ENCODE measurements at regions not wholly inside any gene's neighbourhood (a gene's known extent, or its start where the extent isn't known, plus 50 kb on each side); places are given as distances from the start of the nearest gene placed in this dataset.
"Not testable (repeated sequence)": the region's sequence is repeated elsewhere in the genome, so short reads cannot be mapped to it uniquely, and the experiment has no call there.

DNA sequence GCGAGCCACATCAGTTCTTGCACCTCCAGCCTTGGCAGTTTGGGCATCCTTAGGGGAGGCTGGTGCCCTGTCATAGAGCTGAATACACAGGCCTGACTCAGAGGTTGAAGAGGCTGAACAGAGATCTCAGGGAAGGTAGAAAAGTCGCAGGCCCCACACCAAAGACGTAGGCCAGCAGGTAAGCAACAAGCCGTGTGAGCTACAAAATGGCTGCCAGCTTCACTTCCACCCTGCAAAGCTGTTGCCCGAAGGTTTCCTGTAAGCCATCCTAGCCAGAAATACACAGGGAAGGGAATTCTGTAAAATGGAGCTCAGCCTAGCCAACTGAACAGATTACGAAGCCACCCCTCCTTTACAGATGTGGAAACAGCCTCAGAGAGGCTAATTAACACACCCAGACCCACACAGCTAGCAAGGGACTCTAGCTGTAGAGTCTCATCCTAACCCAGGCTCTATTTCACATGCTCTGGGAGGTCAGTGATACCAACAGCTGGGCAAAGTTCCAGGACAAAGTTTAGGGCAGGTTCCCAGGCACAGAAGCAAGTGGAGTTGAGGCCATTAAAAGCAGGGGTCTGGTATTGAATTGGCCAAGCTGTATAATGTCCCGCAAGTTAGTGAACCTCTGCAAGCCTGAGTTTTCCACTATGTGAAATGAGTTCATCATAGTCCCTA lies 66.3 kb upstream of the RASGRF1 start:
- DNase-seq: no peak

DNA sequence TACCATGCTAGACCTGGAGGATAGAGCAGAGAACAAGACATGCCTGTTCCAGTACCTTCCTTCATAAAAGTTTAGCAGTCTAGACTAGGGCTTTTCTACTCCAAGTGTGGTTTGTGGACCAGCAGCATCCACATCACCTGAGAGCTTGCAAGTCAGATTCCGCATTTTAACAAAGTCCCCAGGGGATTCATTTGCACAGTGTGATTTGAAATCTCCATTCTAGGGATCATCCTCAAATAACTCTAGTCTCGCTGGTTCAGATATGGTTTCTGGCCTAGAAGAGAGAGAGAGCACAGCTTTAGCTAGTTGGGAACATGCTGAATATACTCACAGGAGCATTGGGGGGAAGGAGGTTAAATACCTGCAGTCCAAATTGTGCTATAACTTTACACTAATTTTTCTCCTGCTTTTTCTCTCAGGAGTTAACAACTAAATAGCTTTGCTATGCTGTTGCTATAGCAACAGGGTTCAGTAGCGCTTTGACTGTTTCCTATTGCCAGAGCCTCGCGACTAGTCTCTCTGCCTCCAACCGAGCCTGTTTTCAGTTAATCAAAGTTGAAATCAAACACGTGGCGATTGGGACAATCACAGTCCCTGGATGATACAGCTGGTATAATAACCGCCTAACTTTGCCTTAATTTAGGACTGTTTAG lies 64.0 kb upstream of the RASGRF1 start:
- DNase-seq: no peak

DNA sequence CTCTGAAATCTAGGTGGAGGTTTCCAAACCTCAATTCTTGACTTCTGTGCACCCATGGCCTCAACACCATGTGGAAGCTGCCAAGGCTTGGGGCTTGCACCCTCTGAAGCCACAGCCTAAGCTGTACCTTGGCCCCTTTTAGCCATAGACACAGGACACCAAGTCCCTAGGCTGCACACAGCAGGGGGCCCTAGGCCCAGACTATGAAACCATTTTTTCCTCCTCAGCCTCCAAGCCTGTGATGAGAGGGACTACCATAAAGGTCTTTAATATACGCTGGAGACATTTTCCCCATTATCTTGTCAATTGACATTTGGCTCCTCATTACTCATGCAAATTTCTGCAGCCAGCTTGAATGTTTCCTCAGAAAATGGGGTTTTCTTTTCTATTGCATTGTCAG lies 53.7 kb upstream of the RASGRF1 start:
- DNase-seq: not testable (repeated sequence)

DNA sequence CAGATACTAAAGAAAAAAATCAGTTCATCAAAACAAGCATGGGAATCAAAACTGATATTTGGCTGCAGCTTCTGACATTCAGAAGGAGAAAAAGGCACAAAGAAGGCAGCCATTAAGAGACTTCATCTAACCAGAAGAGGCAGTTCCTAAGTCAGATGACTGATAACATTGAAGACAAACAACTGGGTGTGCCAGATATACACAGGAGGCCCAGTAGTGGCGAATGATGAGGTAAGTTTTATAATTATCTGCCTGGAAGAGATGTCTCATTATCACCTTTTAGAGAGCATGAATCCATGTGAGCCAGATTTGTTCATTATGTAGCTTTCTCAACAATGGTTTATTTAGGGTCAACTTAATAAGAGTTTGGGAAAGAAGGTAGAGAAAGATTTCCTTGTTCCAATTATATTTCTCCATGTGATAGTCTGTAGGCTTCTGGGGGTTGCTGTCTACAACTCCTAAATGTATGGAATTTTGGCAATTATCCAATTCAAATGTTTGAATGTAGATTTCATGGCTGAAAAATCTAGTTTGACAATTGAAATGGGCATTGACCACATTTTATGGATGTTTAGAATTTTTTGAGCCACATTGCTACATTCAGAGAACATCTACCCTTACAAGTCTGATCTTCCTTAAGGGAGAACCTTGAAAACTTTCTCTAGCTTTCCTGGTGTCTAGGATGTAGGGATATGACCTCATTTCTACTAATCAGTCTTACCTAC lies 50.4 kb upstream of the RASGRF1 start:
- no peak for DNase-seq
